GM18909 (cell line): ENCODE measurements at regions not wholly inside any gene's neighbourhood (a gene's known extent, or its start where the extent isn't known, plus 50 kb on each side); places are given as distances from the start of the nearest gene placed in this dataset.

Experiments used
- ATAC-seq: cut with Tn5 transposase; IDR thresholded peaks from one replicate; pipeline ENCODE4 v1.9.1; 2021; ENCODE audit warnings: mild to moderate bottlenecking; ENCODE audit not compliant: unreplicated experiment, poor library complexity

GRCh38 chr2:611519-611918, 65.7 kb downstream of the TMEM18 start:
- no peak for ATAC-seq

- no peak for ATAC-seq
Observed at GRCh38 chr2:610491-610890, 66.7 kb downstream of the TMEM18 start.

- ATAC-seq = no peak
Observed at GRCh38 chr2:609881-610280, 67.3 kb downstream of the TMEM18 start.

- ATAC-seq = no peak
Observed at GRCh38 chr2:609449-609848, 67.8 kb downstream of the TMEM18 start.

- no peak for ATAC-seq
Observed at GRCh38 chr2:608711-609110, 68.5 kb downstream of the TMEM18 start.

GRCh38 chr2:608297-608696, 68.9 kb downstream of the TMEM18 start:
- no peak for ATAC-seq

- ATAC-seq = no peak
Observed at GRCh38 chr2:607709-608108, 69.5 kb downstream of the TMEM18 start.

- no peak for ATAC-seq
Observed at GRCh38 chr2:607172-607571, 70.0 kb downstream of the TMEM18 start.

GRCh38 chr2:605674-606608, 71.3 kb downstream of the TMEM18 start:
- ATAC-seq = no peak

GRCh38 chr2:604854-605524, 72.2 kb downstream of the TMEM18 start:
- ATAC-seq = no peak

- ATAC-seq = no peak
Observed at GRCh38 chr2:604385-604784, 72.8 kb downstream of the TMEM18 start.

GRCh38 chr2:603869-604268, 73.3 kb downstream of the TMEM18 start:
- no peak for ATAC-seq

- ATAC-seq = no peak
Observed at GRCh38 chr2:603427-603826, 73.8 kb downstream of the TMEM18 start.

GRCh38 chr2:602571-603359, 74.4 kb downstream of the TMEM18 start:
- no peak for ATAC-seq

- ATAC-seq = no peak
Observed at GRCh38 chr2:601806-602455, 75.3 kb downstream of the TMEM18 start.

GRCh38 chr2:601387-601698, 75.9 kb downstream of the TMEM18 start:
- ATAC-seq = no peak

GRCh38 chr2:600542-601386, 76.4 kb downstream of the TMEM18 start:
- no peak for ATAC-seq

- no peak for ATAC-seq
Observed at GRCh38 chr2:599601-600000, 77.6 kb downstream of the TMEM18 start.

GRCh38 chr2:598058-598802, 79.0 kb downstream of the TMEM18 start:
- no peak for ATAC-seq
